ENCODE measurements at regions not wholly inside any gene's neighbourhood (a gene's known extent, or its start where the extent isn't known, plus 50 kb on each side); places are given as distances from the start of the nearest gene placed in this dataset.

- no peak overlapping the region for H3K27ac Mint-ChIP-seq (ENCODE audit: unreplicated experiment)
- no peaks in the 10 kb centered on the region for H3K9me3 Mint-ChIP-seq (ENCODE audit: unreplicated experiment)
- no peak for DNase-seq
- no peak overlapping the region for H3K4me3 Mint-ChIP-seq (ENCODE audit: unreplicated experiment)
- no peak for TF ChIP-seq CTCF (IDR thresholded peaks at IDR 0.05; ENCODE audit: partially characterized antibody, unreplicated experiment)
- no peaks in the 10 kb centered on the region for H3K36me3 Mint-ChIP-seq (ENCODE audit: unreplicated experiment)
- no peaks in the 10 kb centered on the region for H3K4me1 Mint-ChIP-seq (ENCODE audit: low read depth, unreplicated experiment)
- peaks cover 2% of the 10 kb centered on the region for H3K27me3 Mint-ChIP-seq (ENCODE audit: unreplicated experiment)
Observed at GRCh38 chr6:155887421-155887820, 431.8 kb upstream of the NOX3 start.

GRCh38 chr6:155883741-155884140 lies 428.1 kb upstream of the NOX3 start:
- H3K27ac Mint-ChIP-seq (ENCODE audit: unreplicated experiment), result no peak overlapping the region
- TF ChIP-seq CTCF (IDR thresholded peaks at IDR 0.05; ENCODE audit: partially characterized antibody, unreplicated experiment), result no peak
- no peak overlapping the region for H3K4me3 Mint-ChIP-seq (ENCODE audit: unreplicated experiment)
- H3K9me3 Mint-ChIP-seq (ENCODE audit: unreplicated experiment), result no peaks in the 10 kb centered on the region
- H3K27me3 Mint-ChIP-seq (ENCODE audit: unreplicated experiment), result peaks cover 2% of the 10 kb centered on the region
- no peaks in the 10 kb centered on the region for H3K4me1 Mint-ChIP-seq (ENCODE audit: low read depth, unreplicated experiment)
- no peaks in the 10 kb centered on the region for H3K36me3 Mint-ChIP-seq (ENCODE audit: unreplicated experiment)
- DNase-seq, result no peak

GRCh38 chr6:155883334-155883731 lies 427.7 kb upstream of the NOX3 start:
- Mint-ChIP-seq H3K36me3 (ENCODE audit: unreplicated experiment) (no peaks in the 10 kb centered on the region), H3K9me3 (ENCODE audit: unreplicated experiment) (no peaks in the 10 kb centered on the region), H3K4me3 (ENCODE audit: unreplicated experiment) (no peak overlapping the region), H3K27ac (ENCODE audit: unreplicated experiment) (no peak overlapping the region), H3K4me1 (ENCODE audit: low read depth, unreplicated experiment) (no peaks in the 10 kb centered on the region), H3K27me3 (ENCODE audit: unreplicated experiment) (peaks cover 2% of the 10 kb centered on the region)
- no peak for TF ChIP-seq CTCF (IDR thresholded peaks at IDR 0.05; ENCODE audit: partially characterized antibody, unreplicated experiment)
- no peak for DNase-seq

GRCh38 chr6:155882527-155883333 lies 427.1 kb upstream of the NOX3 start:
- no peaks in the 10 kb centered on the region for H3K4me1 Mint-ChIP-seq (ENCODE audit: low read depth, unreplicated experiment)
- DNase-seq, result no peak
- H3K9me3 Mint-ChIP-seq (ENCODE audit: unreplicated experiment), result no peaks in the 10 kb centered on the region
- H3K4me3 Mint-ChIP-seq (ENCODE audit: unreplicated experiment), result no peak overlapping the region
- no peaks in the 10 kb centered on the region for H3K36me3 Mint-ChIP-seq (ENCODE audit: unreplicated experiment)
- TF ChIP-seq CTCF (IDR thresholded peaks at IDR 0.05; ENCODE audit: partially characterized antibody, unreplicated experiment), result no peak
- H3K27me3 Mint-ChIP-seq (ENCODE audit: unreplicated experiment), result peaks cover under 1% of the 10 kb centered on the region
- no peak overlapping the region for H3K27ac Mint-ChIP-seq (ENCODE audit: unreplicated experiment)

GRCh38 chr6:155881826-155882526 lies 426.3 kb upstream of the NOX3 start:
- Mint-ChIP-seq H3K27ac (ENCODE audit: unreplicated experiment) (no peak overlapping the region), H3K27me3 (ENCODE audit: unreplicated experiment) (no peaks in the 10 kb centered on the region), H3K4me1 (ENCODE audit: low read depth, unreplicated experiment) (no peaks in the 10 kb centered on the region)

More at GRCh38 chr6:155881826-155882526, 426.3 kb upstream of the NOX3 start:
- no peak for TF ChIP-seq CTCF (IDR thresholded peaks at IDR 0.05; ENCODE audit: partially characterized antibody, unreplicated experiment)
- Mint-ChIP-seq H3K4me3 (ENCODE audit: unreplicated experiment) (no peak overlapping the region), H3K9me3 (ENCODE audit: unreplicated experiment) (no peaks in the 10 kb centered on the region), H3K36me3 (ENCODE audit: unreplicated experiment) (no peaks in the 10 kb centered on the region)
- no peak for DNase-seq
